Panc1 (cell line): ENCODE measurements at regions not wholly inside any gene's neighbourhood (a gene's known extent, or its start where the extent isn't known, plus 50 kb on each side); places are given as distances from the start of the nearest gene placed in this dataset.

Experiments
- POLR2AphosphoS5 ChIP-seq: IDR thresholded peaks from 2 replicates; pipeline ENCODE4 v1.6.1; 2012; ENCODE audit warnings: mild to moderate bottlenecking, low read depth, low read length, moderate library complexity
- TF ChIP-seq, protein P1 (sequence below): fragments of 450-650 bp; IDR thresholded peaks from 2 replicates; pipeline ENCODE4 v1.5.1; 2017; ENCODE audit warnings: mild to moderate bottlenecking

DNA sequence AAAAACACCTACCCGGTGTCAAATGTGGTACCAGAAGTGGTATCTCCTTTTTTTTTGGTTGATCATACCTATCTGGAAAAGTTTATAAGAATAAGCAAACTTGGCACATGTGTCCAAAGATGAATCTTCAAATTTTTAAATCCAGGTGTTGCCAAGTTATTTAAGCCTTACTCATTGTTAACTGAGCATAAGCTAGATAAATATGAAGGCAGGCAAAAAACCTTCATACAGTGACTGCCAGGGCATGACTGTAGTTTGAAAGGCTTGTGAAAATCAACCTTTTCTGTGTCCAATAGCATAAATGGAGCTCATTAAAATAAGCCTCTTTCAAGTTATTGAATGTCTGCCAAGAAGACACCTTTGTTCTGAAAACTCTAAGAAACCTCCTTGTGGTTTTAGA lies 699.2 kb downstream of the DOK5 start:
- TF ChIP-seq, protein P1, sequence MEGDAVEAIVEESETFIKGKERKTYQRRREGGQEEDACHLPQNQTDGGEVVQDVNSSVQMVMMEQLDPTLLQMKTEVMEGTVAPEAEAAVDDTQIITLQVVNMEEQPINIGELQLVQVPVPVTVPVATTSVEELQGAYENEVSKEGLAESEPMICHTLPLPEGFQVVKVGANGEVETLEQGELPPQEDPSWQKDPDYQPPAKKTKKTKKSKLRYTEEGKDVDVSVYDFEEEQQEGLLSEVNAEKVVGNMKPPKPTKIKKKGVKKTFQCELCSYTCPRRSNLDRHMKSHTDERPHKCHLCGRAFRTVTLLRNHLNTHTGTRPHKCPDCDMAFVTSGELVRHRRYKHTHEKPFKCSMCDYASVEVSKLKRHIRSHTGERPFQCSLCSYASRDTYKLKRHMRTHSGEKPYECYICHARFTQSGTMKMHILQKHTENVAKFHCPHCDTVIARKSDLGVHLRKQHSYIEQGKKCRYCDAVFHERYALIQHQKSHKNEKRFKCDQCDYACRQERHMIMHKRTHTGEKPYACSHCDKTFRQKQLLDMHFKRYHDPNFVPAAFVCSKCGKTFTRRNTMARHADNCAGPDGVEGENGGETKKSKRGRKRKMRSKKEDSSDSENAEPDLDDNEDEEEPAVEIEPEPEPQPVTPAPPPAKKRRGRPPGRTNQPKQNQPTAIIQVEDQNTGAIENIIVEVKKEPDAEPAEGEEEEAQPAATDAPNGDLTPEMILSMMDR, result no peak
- no peak for TF ChIP-seq POLR2AphosphoS5
